Ishikawa (cell line): ENCODE measurements at regions not wholly inside any gene's neighbourhood (a gene's known extent, or its start where the extent isn't known, plus 50 kb on each side); places are given as distances from the start of the nearest gene placed in this dataset.

Source experiments
- RAD21 ChIP-seq: IDR thresholded peaks from 2 replicates; pipeline ENCODE4 v1.6.1; 2012; ENCODE audit warnings: low read depth
- TAF1 ChIP-seq: IDR thresholded peaks from 2 replicates; pipeline ENCODE4 v1.6.1; 2012; ENCODE audit warnings: low read depth, mild to moderate bottlenecking
- TF ChIP-seq, protein P1 (sequence below): IDR thresholded peaks from 2 replicates; pipeline ENCODE4 v1.6.1; 2012; ENCODE audit warnings: low read depth, mild to moderate bottlenecking

DNA sequence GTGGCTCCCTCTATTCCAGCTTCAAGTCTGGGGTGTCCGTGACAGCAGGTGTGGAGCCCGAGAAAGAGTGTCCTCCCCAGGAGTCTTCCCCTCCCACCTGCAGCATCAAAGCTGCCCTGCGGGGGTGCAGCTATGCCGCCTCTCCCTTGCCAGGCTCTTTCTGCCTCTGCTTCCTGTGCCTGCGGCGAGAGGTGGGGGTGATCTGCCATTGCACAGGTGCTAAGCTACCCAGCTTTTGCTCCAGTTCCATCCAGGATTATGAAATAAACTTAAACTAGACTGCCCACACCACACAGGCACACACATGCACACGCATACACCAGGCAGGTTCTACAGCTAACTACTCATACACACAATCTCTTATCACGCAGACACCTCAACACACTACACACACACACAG lies 104.7 kb upstream of the CLDN10 start:
- TF ChIP-seq, protein P1, sequence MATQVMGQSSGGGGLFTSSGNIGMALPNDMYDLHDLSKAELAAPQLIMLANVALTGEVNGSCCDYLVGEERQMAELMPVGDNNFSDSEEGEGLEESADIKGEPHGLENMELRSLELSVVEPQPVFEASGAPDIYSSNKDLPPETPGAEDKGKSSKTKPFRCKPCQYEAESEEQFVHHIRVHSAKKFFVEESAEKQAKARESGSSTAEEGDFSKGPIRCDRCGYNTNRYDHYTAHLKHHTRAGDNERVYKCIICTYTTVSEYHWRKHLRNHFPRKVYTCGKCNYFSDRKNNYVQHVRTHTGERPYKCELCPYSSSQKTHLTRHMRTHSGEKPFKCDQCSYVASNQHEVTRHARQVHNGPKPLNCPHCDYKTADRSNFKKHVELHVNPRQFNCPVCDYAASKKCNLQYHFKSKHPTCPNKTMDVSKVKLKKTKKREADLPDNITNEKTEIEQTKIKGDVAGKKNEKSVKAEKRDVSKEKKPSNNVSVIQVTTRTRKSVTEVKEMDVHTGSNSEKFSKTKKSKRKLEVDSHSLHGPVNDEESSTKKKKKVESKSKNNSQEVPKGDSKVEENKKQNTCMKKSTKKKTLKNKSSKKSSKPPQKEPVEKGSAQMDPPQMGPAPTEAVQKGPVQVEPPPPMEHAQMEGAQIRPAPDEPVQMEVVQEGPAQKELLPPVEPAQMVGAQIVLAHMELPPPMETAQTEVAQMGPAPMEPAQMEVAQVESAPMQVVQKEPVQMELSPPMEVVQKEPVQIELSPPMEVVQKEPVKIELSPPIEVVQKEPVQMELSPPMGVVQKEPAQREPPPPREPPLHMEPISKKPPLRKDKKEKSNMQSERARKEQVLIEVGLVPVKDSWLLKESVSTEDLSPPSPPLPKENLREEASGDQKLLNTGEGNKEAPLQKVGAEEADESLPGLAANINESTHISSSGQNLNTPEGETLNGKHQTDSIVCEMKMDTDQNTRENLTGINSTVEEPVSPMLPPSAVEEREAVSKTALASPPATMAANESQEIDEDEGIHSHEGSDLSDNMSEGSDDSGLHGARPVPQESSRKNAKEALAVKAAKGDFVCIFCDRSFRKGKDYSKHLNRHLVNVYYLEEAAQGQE: no peak
- TF ChIP-seq RAD21: no peak
- TF ChIP-seq TAF1: no peak
